HepG2 (cell line): ENCODE measurements at regions not wholly inside any gene's neighbourhood (a gene's known extent, or its start where the extent isn't known, plus 50 kb on each side); places are given as distances from the start of the nearest gene placed in this dataset.

ENCODE experiments used
- ATAC-seq: fragments of 200-7000 bp; cut with Tn5 transposase; 3 replicates; pipeline ENCODE4 v1.9.1; 2020; ENCODE audit warnings: mild to moderate bottlenecking, moderate library complexity
- BruUV-seq: library from RNA; stranded (reverse); fragments of 400-500 nt; replicated peaks from 2 replicates; lab custom pipeline; 2021; lab: Mats Ljungman, UMichigan
- CTCF ChIA-PET: fragments of 300-600 bp; formaldehyde crosslinking; extraction: SDS; loops from one replicate; lab custom pipeline; 2021; ENCODE audit warnings: low total read pairs, inconsistent platforms, low intra/inter-chr PET ratio; lab: Yijun Ruan, JAX
- POLR2A ChIA-PET: fragments of 350-600 bp; sonication (Branson Sonifier 250); formaldehyde crosslinking; loops from one replicate; lab custom pipeline; 2020; ENCODE audit warnings: antibody characterized with exemption, inconsistent platforms; lab: Yijun Ruan, JAX
- DNase-seq: peaks from one replicate; pipeline ENCODE4 v3.0.0-alpha.2; 2015; ENCODE audit warnings: low spot score
- FAIRE-seq: peaks from 3 replicates; lab custom pipeline; 2011; peaks lifted over from hg19 to GRCh38; lab: Jason Lieb, UNC
- H2AFZ ChIP-seq: one replicate; pipeline ENCODE4 v1.6.1; 2011; ENCODE audit warnings: low read length, inconsistent platforms
- H3K27ac ChIP-seq: fragments of 300-600 bp; 3 replicates; pipeline ENCODE4 v1.8.0; 2011; ENCODE audit warnings: mixed run types, mild to moderate bottlenecking, mixed read lengths, low read length, inconsistent platforms; ENCODE audit not compliant: insufficient read depth; ENCODE audit errors: extremely low read length
- H3K27me3 ChIP-seq, 2 experiments: fragments of 200-600 bp in 1 of 2; 2 replicates in 1 of 2; 3 replicates in 1 of 2; pipeline versions ENCODE4 v1.6.0 to v1.8.0; 2011; ENCODE audit warnings: low read length in 2 of 2, mild to moderate bottlenecking in 2 of 2, moderate library complexity in 2 of 2, inconsistent platforms in 1 of 2; ENCODE audit not compliant: insufficient read depth in 2 of 2, control insufficient read depth in 1 of 2
- H3K36me3 ChIP-seq, 2 experiments: fragments of 200-600 bp in 1 of 2; replicated peaks in 1 of 2; 2 replicates in 1 of 2; 3 replicates in 1 of 2; pipeline versions ENCODE4 v1.5.1 to v1.8.0; 2011; ENCODE audit warnings: low read length in 2 of 2, inconsistent platforms in 1 of 2; ENCODE audit not compliant: insufficient read depth in 2 of 2, control insufficient read depth in 1 of 2
- H3K4me1 ChIP-seq: 2 replicates; pipeline ENCODE4 v1.5.1; 2012; ENCODE audit warnings: low read length, inconsistent platforms; ENCODE audit not compliant: insufficient read depth
- H3K4me2 ChIP-seq: 2 replicates; pipeline ENCODE4 v1.6.0; 2011; ENCODE audit warnings: low read depth, low read length, inconsistent platforms
- H3K4me3 ChIP-seq, 3 experiments: fragments of 200-600 bp in 1 of 3; sonication (generic), shearing (Covaris generic) in 1 of 3; replicated peaks in 1 of 3; 2 replicates each; pipeline ENCODE4 v1.5.1; 2011 to 2016; ENCODE audit warnings: low read length in 3 of 3, inconsistent platforms in 2 of 3, low read depth in 2 of 3, mild to moderate bottlenecking in 2 of 3, control low read depth in 1 of 3, mixed read lengths in 1 of 3; ENCODE audit not compliant: insufficient read depth in 1 of 3
- H3K79me2 ChIP-seq: one replicate; pipeline ENCODE4 v1.6.1; 2011; ENCODE audit warnings: low read length, inconsistent platforms; ENCODE audit not compliant: insufficient read depth
- H3K9ac ChIP-seq: 2 replicates; pipeline ENCODE4 v1.6.0; 2011; ENCODE audit warnings: mild to moderate bottlenecking, low read depth, low read length, inconsistent platforms; ENCODE audit not compliant: insufficient read depth
- H3K9me3 ChIP-seq: 2 replicates; pipeline ENCODE4 v1.5.1; 2012; ENCODE audit warnings: mild to moderate bottlenecking, low read length
- H4K20me1 ChIP-seq: 2 replicates; pipeline ENCODE4 v1.6.0; 2011; ENCODE audit warnings: inconsistent platforms, mild to moderate bottlenecking, low read length, moderate library complexity; ENCODE audit not compliant: insufficient read depth
- EP300 ChIP-seq, 3 experiments: sonication (generic) in 1 of 3; formaldehyde crosslinking in 1 of 3; IDR thresholded peaks; 2 replicates each; pipeline versions ENCODE4 v1.5.1 to v1.6.1; 2011 to 2020; ENCODE audit warnings: low read depth in 2 of 3, low read length in 2 of 3, borderline replicate concordance in 1 of 3, improper control_type of control experiment in 1 of 3, mild to moderate bottlenecking in 1 of 3, missing genetic modification reagents in 1 of 3, moderate library complexity in 1 of 3
- FOXK1 ChIP-seq: sonication (generic); formaldehyde crosslinking; IDR thresholded peaks from 2 replicates; pipeline ENCODE4 v1.4.0; 2020; ENCODE audit warnings: low read depth, missing genetic modification reagents, borderline replicate concordance
- KLF13 ChIP-seq: sonication (generic); formaldehyde crosslinking; IDR thresholded peaks from 2 replicates; pipeline ENCODE4 v1.4.0; 2020; ENCODE audit warnings: mild to moderate bottlenecking, missing genetic modification reagents
- NKX3-1 ChIP-seq: sonication (generic); formaldehyde crosslinking; IDR thresholded peaks from 2 replicates; pipeline ENCODE4 v1.5.0; 2020; ENCODE audit warnings: missing genetic modification reagents
- NR0B2 ChIP-seq: sonication (generic); formaldehyde crosslinking; IDR thresholded peaks from 2 replicates; pipeline ENCODE4 v1.4.0; 2020; ENCODE audit warnings: mild to moderate bottlenecking, missing genetic modification reagents
- POLR2G ChIP-seq: fragments of 200-400 bp; formaldehyde crosslinking; IDR thresholded peaks from 2 replicates; pipeline ENCODE4 v1.6.1; 2018; ENCODE audit warnings: mild to moderate bottlenecking, low read depth, low read length, moderate library complexity
- PTBP1 ChIP-seq: fragments of 200-400 bp; formaldehyde crosslinking; IDR thresholded peaks from 2 replicates; pipeline ENCODE4 v1.6.1; 2018; ENCODE audit warnings: low read length, low read depth; ENCODE audit not compliant: poor library complexity, severe bottlenecking
- RXRB ChIP-seq: IDR thresholded peaks from 2 replicates; pipeline ENCODE4 v1.6.1; 2016; ENCODE audit warnings: borderline replicate concordance, missing genetic modification reagents, missing compliant biosample characterization
- SMAD1 ChIP-seq: sonication (generic); formaldehyde crosslinking; IDR thresholded peaks from 2 replicates; pipeline ENCODE4 v1.4.0; 2020; ENCODE audit warnings: missing genetic modification reagents, low read depth, mild to moderate bottlenecking, borderline replicate concordance
- SOX13 ChIP-seq, 3 experiments: fragments of 450-650 bp in 1 of 3; sonication (generic) in 1 of 3; formaldehyde crosslinking in 1 of 3; IDR thresholded peaks in 2 of 3; conservative IDR thresholded peaks in 1 of 3; 2 replicates each; pipeline versions ENCODE4 v1.5.0 to v1.6.1; 2016 to 2020; ENCODE audit warnings: antibody characterized with exemption in 1 of 3, mild to moderate bottlenecking in 1 of 3, missing compliant biosample characterization in 1 of 3, missing genetic modification reagents in 1 of 3, moderate library complexity in 1 of 3
- ZBTB34 ChIP-seq: sonication (generic); formaldehyde crosslinking; IDR thresholded peaks from 2 replicates; pipeline ENCODE4 v1.8.0; 2022; ENCODE audit warnings: mild to moderate bottlenecking, missing genetic modification reagents
- ZBTB37 ChIP-seq: sonication (generic); formaldehyde crosslinking; IDR thresholded peaks from 2 replicates; pipeline ENCODE4 v1.4.0; 2020; ENCODE audit warnings: mild to moderate bottlenecking, missing genetic modification reagents
- ZNF160 ChIP-seq: sonication (generic); formaldehyde crosslinking; IDR thresholded peaks from 2 replicates; pipeline ENCODE4 v1.8.0; 2022; ENCODE audit warnings: mild to moderate bottlenecking, inconsistent platforms, missing genetic modification reagents
- ZNF225 ChIP-seq: sonication (generic); formaldehyde crosslinking; IDR thresholded peaks from 2 replicates; pipeline ENCODE4 v1.4.0; 2020; ENCODE audit warnings: mild to moderate bottlenecking, missing genetic modification reagents
- ZNF772 ChIP-seq: sonication (generic); formaldehyde crosslinking; IDR thresholded peaks from 2 replicates; pipeline ENCODE4 v1.5.0; 2020; ENCODE audit warnings: mild to moderate bottlenecking, missing genetic modification reagents
- WGBS: methylation state at CpG from one replicate; pipeline ENCODE4 v1.1.6; 2017; ENCODE audit warnings: low lambda C conversion rate; 5-methylcytosine and 5-hydroxymethylcytosine counted together
- in situ Hi-C: cut with HindIII; loops from 2 replicates; pipeline ENCODE4 v1.10.0; 2017; ENCODE audit warnings: low pct_unique_long_range_greater_than_20kb; ENCODE audit not compliant: extremely low pct_ligation_motif_present
- intact Hi-C: fragments of 100-400 bp; cut with micrococcal nuclease; formaldehyde crosslinking; loops from one replicate; pipeline ENCODE4 v1.10.0; 2022; ENCODE audit not compliant: unreplicated experiment

- in situ Hi-C loops = no loop called here
- ChIA-PET POLR2A (no interaction called here), CTCF (no interaction called here)
Observed at GRCh38 chr3:24726423-24726822, 231.8 kb upstream of the THRB start.

GRCh38 chr3:24730173-24730572, 235.5 kb upstream of the THRB start:
- Histone ChIP-seq H3K4me3 (no peak overlapping the region), H3K4me1 (no peaks in the 10 kb centered on the region), H3K79me2 (no peaks in the 10 kb centered on the region), H3K9ac (no peak overlapping the region), H3K4me2 (no peak overlapping the region), H3K36me3 (no peaks in the 10 kb centered on the region), H3K9me3 (no peaks in the 10 kb centered on the region), H3K27ac (no peak overlapping the region), H2AFZ (no peak overlapping the region), H4K20me1 (no peaks in the 10 kb centered on the region), H3K27me3 (no peaks in the 10 kb centered on the region)
- CTCF ChIA-PET = no interaction called here
- ATAC-seq (no peak), FAIRE-seq (no peak), DNase-seq (no peak)
- in situ Hi-C loops = no loop called here
- TF ChIP-seq ZBTB37 (CRISPR knock-in tag) (no peak), FOXK1 (CRISPR knock-in tag) (no peak), KLF13 (no peak), SOX13 (IDR thresholded peaks at IDR 0.05) (no peak), SOX13 (CRISPR knock-in tag; conservative IDR thresholded peaks at IDR 0.05 in 1 of 2, IDR thresholded peaks at IDR 0.05 in 1 of 2) (no peak), NKX3-1 (CRISPR knock-in tag) (no peak), ZNF160 (no peak), POLR2G (no peak), RXRB (CRISPR knock-in tag) (no peak), EP300 (IDR thresholded peaks at IDR 0.05; ENCODE audit: low read depth in 2 of 2, low read length in 2 of 2) (no peak), EP300 (CRISPR knock-in tag; IDR thresholded peaks at IDR 0.05; ENCODE audit: borderline replicate concordance) (no peak), ZNF772 (no peak)
- POLR2A ChIA-PET = no interaction called here
- intact Hi-C loops = no loop called here
- WGBS = 0% methylated on average over 1 of the region's 1 CpG
- BruUV-seq = no TSS peak

More at GRCh38 chr3:24726423-24726822, 231.8 kb upstream of the THRB start:
- no peaks in the 10 kb centered on the region for H3K9me3 ChIP-seq
- no peaks in the 10 kb centered on the region for H4K20me1 ChIP-seq
- no peak overlapping the region for H3K4me3 ChIP-seq
- no peak overlapping the region for H2AFZ ChIP-seq
- intact Hi-C loops = no loop called here
- no peaks in the 10 kb centered on the region for H3K27me3 ChIP-seq
- no peak for DNase-seq
- FAIRE-seq = no peak
- TF ChIP-seq ZNF225 (no peak), SMAD1 (CRISPR knock-in tag) (no peak), NR0B2 (no peak), ZBTB34 (CRISPR knock-in tag) (no peak), PTBP1 (no peak)
- H3K36me3 ChIP-seq = no peaks in the 10 kb centered on the region
- no peaks in the 10 kb centered on the region for H3K4me1 ChIP-seq
- ATAC-seq = no peak
- no peak overlapping the region for H3K9ac ChIP-seq
- no TSS peak for BruUV-seq
- no peak overlapping the region for H3K4me2 ChIP-seq
- H3K27ac ChIP-seq = no peak overlapping the region
- WGBS = 3% methylated on average over 2 of the region's 2 CpGs
- H3K79me2 ChIP-seq = no peaks in the 10 kb centered on the region
